Ishikawa (cell line): ENCODE measurements at regions not wholly inside any gene's neighbourhood (a gene's known extent, or its start where the extent isn't known, plus 50 kb on each side); places are given as distances from the start of the nearest gene placed in this dataset.

Source experiments
- CEBPB ChIP-seq: IDR thresholded peaks from 2 replicates; pipeline ENCODE4 v1.6.1; 2012
- CREB1 ChIP-seq: IDR thresholded peaks from 2 replicates; pipeline ENCODE4 v1.6.1; 2012; ENCODE audit warnings: low read depth
- EGR1 ChIP-seq: IDR thresholded peaks from 2 replicates; pipeline ENCODE4 v1.6.1; 2012
- EP300 ChIP-seq: IDR thresholded peaks from 2 replicates; pipeline ENCODE4 v1.6.1; 2012; ENCODE audit warnings: borderline replicate concordance
- FOXM1 ChIP-seq: IDR thresholded peaks from 2 replicates; pipeline ENCODE4 v1.6.1; 2012; ENCODE audit warnings: low read depth, borderline replicate concordance
- MAX ChIP-seq: IDR thresholded peaks from 2 replicates; pipeline ENCODE4 v1.6.1; 2012
- NFIC ChIP-seq: IDR thresholded peaks from 2 replicates; pipeline ENCODE4 v1.6.1; 2012
- RAD21 ChIP-seq: IDR thresholded peaks from 2 replicates; pipeline ENCODE4 v1.6.1; 2012; ENCODE audit warnings: low read depth
- REST ChIP-seq: IDR thresholded peaks from 2 replicates; pipeline ENCODE4 v1.6.1; 2012; ENCODE audit warnings: low read depth, mild to moderate bottlenecking
- TAF1 ChIP-seq: IDR thresholded peaks from 2 replicates; pipeline ENCODE4 v1.6.1; 2012; ENCODE audit warnings: low read depth, mild to moderate bottlenecking
- TCF12 ChIP-seq: IDR thresholded peaks from 2 replicates; pipeline ENCODE4 v1.6.1; 2012; ENCODE audit warnings: low read depth
- TEAD4 ChIP-seq: IDR thresholded peaks from 2 replicates; pipeline ENCODE4 v1.6.1; 2012
- USF1 ChIP-seq: IDR thresholded peaks from 2 replicates; pipeline ENCODE4 v1.6.1; 2012
- YY1 ChIP-seq: IDR thresholded peaks from 2 replicates; pipeline ENCODE4 v1.6.1; 2012; ENCODE audit warnings: low read depth
- ZBTB7A ChIP-seq: IDR thresholded peaks from 2 replicates; pipeline ENCODE4 v1.6.1; 2012; ENCODE audit warnings: low read depth

- TF ChIP-seq EP300 (no peak), YY1 (no peak), REST (no peak), FOXM1 (no peak)
Observed at GRCh38 chr13:99844421-99844820, 127.1 kb downstream of the ZIC5 start.

GRCh38 chr13:99843872-99844271, 127.7 kb downstream of the ZIC5 start:
- no peak for TF ChIP-seq RAD21

GRCh38 chr13:99842405-99842804, 129.2 kb downstream of the ZIC5 start:
- no peak for TF ChIP-seq TCF12
- no peak for TF ChIP-seq REST
- no peak for TF ChIP-seq ZBTB7A
- no peak for TF ChIP-seq YY1
- TF ChIP-seq EGR1 = no peak
- no peak for TF ChIP-seq CEBPB
- no peak for TF ChIP-seq FOXM1
- no peak for TF ChIP-seq EP300
- TF ChIP-seq NFIC = no peak
- TF ChIP-seq USF1 = no peak
- TF ChIP-seq CREB1 = no peak
- TF ChIP-seq MAX = no peak
- TF ChIP-seq RAD21 = no peak
- no peak for TF ChIP-seq TAF1

GRCh38 chr13:99836291-99836690, 135.3 kb downstream of the ZIC5 start:
- TF ChIP-seq USF1 (no peak), CREB1 (no peak), MAX (no peak), ZBTB7A (no peak), NFIC (no peak), TAF1 (no peak), CEBPB (no peak), EGR1 (no peak)

- no peak for TF ChIP-seq EGR1
- TF ChIP-seq EP300 = no peak
- TF ChIP-seq RAD21 = no peak
- no peak for TF ChIP-seq NFIC
- no peak for TF ChIP-seq ZBTB7A
- TF ChIP-seq YY1 = no peak
- no peak for TF ChIP-seq TEAD4
- TF ChIP-seq CREB1 = no peak
- no peak for TF ChIP-seq CEBPB
Observed at GRCh38 chr13:99835442-99835841, 136.1 kb downstream of the ZIC5 start.

- no peak for TF ChIP-seq FOXM1
- no peak for TF ChIP-seq USF1
- TF ChIP-seq CREB1 = no peak
- TF ChIP-seq ZBTB7A = no peak
- TF ChIP-seq TEAD4 = no peak
- no peak for TF ChIP-seq MAX
- TF ChIP-seq TAF1 = no peak
- TF ChIP-seq NFIC = no peak
- no peak for TF ChIP-seq YY1
- no peak for TF ChIP-seq REST
- TF ChIP-seq EP300 = no peak
- TF ChIP-seq CEBPB = no peak
- no peak for TF ChIP-seq EGR1
- TF ChIP-seq TCF12 = no peak
Observed at GRCh38 chr13:99834246-99834645, 137.3 kb downstream of the ZIC5 start.
